ENCODE measurements at regions not wholly inside any gene's neighbourhood (a gene's known extent, or its start where the extent isn't known, plus 50 kb on each side); places are given as distances from the start of the nearest gene placed in this dataset.
"Not testable (repeated sequence)": the region's sequence is repeated elsewhere in the genome, so short reads cannot be mapped to it uniquely, and the experiment has no call there.

DNA sequence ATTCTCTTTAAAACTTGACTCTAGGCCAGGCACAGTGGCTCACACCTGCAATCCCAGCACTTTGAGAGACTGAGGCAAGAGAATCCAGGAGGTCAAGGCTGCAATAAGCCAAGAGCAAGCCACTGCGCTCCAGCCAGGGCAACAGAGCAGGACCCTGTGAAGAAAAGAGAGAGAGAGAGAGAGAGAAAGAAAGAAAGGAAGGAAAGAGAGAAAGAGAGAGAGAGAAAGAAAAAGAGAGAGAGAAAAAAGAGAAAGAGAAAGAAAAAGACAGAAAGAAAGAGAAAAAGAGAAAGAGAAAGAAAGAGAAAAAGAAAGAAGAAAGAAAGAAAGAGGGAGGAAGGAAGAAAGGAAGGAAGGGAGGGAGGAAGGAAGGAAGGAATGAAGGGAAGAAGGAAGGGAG is 76.7 kb downstream of the RIN2 start:
- DNase-seq, result no peak

DNA sequence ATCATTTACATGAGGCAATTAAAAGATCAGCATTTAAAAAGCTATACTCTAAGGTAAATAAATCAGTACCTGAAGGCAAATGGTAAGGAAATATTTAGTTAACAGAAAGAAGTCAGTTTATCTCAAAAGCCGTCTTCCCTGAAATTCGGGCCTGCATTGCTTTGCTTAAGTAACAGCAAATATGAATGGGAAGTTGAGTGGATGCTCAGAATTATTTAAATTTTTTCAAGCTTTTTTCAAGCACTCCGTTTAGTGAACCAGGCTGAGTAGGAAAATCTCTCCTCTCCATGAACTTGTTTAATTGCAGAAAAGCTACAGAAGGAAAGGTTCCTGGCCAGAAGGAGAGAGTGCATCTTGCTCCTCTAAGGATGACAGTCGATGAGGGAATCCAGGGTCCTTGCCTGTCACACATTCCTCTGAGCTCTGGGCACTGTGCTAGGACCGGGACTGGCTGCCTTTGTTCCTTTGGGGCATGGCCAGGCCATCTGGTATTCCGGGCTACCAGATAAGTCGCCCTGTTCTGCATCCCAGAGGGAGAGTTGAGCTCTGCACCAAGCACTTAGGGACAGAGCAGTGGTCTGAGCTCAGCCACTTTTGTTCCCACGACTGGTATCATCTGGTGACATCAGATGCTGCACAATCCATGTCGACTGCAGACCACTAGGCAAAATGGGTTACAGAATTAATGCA is 77.6 kb downstream of the RIN2 start:
- DNase-seq, result no peak

- DNase-seq, result no peak
Observed at GRCh38 chr20:19838468-19838867, 80.4 kb downstream of the RIN2 start.

DNA sequence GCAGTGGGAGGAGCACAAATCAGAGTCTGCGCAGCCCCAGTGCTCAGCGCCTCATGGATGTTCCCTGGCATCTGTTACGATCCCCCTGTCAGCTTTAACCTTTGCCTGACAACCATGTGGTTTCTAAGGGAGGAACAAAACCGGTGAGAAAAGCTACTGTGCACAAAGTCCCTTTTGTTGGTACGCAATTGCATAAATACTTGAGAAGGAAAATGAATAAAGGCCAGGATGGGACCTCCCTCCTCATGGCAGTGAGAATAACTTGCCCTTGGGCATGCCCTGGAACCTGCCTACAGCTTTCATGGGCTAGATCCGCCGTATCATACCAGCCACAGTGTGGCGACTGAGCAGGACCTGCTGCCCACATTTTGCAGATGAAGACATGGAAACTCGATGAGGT is 81.0 kb downstream of the RIN2 start:
- no peak for DNase-seq

DNA sequence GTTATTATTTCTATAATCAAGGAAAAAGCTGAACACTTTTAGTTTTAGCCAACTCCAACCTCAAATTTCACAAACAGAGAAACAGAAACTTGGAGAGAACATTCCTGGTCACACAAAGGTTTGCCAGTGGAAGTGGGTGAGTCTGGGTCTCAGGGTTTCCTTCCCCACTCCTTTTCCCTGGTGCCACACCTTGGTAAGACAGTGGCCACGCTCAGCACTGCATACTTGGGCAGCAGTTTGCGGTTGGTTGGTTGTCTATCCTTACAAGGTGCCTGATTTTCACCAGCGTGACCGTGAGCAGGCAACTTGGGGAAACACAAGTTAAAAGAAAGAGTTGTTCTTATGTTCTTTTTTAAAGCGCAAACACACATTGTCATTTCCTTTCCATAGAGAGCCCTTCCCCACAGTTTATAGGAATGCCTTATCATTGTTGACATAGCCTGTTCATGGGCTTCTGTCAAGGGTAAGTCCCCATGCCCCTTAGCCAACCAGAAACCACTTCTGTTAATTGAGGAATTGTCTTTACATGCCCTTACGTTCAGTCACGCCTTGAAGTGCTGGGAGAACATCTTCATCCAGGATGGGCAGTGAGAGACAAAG is 82.2 kb downstream of the RIN2 start:
- DNase-seq, result no peak

- DNase-seq, result no peak
Observed at GRCh38 chr20:19841740-19842139, 83.7 kb downstream of the RIN2 start.

- not testable (repeated sequence) for DNase-seq
Observed at GRCh38 chr20:19844850-19845249, 86.8 kb downstream of the RIN2 start.

DNA sequence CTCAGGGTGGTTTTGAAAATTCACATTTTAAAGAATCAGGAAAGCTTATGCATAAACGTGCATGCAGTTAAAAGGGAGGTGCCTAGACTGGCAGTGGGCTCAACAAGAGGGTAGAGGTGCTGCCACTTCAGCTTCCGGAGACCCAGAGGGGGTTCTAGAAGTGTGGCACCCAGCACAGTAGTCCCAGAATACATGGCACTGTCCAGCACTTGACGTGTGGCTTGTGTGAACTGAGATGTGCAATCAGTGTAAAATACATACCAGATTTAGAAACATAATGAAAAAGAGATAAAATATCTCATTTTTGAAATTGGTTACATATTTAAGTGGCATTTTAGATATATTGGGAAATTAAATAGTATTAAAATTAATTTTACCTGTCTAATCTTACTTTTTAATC is 89.3 kb downstream of the RIN2 start:
- no peak for DNase-seq

- DNase-seq, result no peak
Observed at GRCh38 chr20:19849341-19850197, 91.5 kb downstream of the RIN2 start.

- DNase-seq, result no peak
Observed at GRCh38 chr20:19850198-19850533, 92.1 kb downstream of the RIN2 start.

DNA sequence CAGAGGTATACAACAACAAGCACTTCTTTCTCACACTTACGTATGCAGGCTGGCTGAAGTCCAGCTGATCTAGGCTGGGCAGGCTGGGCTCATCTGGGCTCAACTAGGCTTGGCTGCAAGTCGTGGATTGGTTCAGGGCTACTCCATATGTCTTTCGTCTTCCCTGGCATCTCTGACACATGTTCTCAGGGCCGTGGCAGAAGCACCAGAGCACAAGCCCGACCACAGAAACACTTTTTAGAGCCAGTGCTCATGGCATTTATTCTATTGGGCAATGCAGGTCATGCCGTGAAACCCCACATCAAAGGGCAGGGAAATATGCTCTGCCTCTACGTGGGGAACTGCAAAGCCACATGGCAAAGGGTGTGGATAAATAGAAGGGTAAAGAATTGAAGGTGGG is 93.8 kb downstream of the RIN2 start:
- no peak for DNase-seq

- no peak for DNase-seq
Observed at GRCh38 chr20:19855416-19855815, 97.4 kb downstream of the RIN2 start.

DNA sequence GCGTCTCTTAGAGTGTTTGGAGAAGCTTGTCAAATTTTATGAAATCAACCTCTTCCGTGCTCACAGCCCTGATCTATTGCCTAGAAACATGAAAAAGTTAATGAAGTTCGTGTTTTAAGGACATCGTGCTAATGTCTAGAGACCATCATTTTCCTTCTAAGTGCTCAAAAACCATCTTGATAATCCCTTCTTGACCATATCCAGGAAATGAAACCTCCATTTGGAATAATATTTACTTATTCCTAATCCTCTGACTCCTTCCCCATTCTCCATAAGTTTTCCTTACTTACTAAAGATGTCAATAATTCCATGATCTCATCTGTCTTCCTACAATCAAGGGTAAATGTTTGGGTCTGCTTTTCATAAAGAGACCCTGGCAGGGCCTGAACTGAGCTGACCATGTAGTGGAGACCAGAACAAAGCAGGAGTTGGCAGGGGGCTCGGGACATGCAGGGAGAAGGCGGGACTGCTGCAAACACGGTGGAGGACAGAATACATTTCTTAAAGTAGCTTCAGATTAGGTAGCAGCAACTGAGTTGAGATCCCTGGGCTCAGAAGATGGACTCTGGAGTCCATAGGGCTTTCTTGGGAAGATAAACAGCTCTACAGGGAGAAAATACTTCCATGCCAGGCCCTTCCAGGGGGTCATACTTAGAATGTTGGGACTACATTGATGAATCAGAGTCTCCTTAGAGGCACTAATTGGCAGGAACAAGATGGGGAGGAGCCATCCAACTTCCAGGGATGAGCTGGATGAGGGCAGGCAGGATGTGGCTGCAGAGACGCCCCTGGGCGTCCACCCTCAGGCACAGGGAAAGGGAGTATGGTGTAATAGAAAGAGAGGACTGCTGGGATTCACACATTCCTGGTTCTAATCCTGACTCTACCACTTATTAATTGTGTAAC is 100.7 kb downstream of the RIN2 start:
- no peak for DNase-seq

DNA sequence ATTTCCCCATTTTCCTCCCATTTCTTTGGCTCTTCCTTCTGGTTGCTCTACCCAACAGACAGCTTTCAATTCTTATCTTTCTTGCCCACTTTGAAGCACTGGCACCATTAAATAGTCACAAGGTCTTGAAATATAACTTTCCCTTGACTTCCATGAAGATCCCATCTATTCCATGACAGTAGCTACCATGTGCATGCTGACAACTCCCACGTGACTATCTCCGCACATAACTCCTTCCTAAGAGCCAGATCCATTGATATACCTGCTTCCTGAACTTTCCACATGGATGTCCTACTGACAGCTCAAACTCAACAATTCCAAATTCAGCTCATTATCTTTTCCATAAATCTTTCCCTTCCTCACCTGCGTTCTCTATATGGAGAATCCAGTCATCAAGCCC is 101.4 kb downstream of the RIN2 start:
- DNase-seq, result no peak

DNA sequence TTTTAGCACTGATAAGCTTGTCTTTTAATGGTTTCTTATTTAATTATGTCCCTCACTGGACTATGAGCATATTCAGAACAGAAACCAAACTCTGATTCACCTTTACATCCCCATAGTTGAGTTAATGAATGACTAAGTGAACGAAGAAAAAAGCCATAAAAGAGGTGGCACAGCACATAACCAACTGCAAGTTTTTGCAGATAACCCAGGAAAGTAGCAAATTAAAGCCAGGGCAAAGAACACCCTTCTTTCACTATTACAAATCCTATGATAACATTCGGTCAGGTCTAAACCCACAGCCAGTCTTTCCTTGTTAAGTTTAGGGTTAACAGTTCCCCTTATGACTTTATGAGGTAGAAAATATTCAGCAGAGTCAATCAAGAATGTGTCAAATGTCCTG is 102.7 kb downstream of the RIN2 start:
- DNase-seq, result no peak

GRCh38 chr20:19861147-19861759 is 103.2 kb downstream of the RIN2 start:
- DNase-seq, result no peak

GRCh38 chr20:19864130-19864529 is 106.1 kb downstream of the RIN2 start:
- no peak for DNase-seq

GRCh38 chr20:19866070-19866469 is 108.0 kb downstream of the RIN2 start:
- DNase-seq, result no peak

- DNase-seq, result no peak
Observed at GRCh38 chr20:19867074-19867473, 109.0 kb downstream of the RIN2 start.

- DNase-seq, result no peak
Observed at GRCh38 chr20:19867940-19868371, 109.9 kb downstream of the RIN2 start.

DNA sequence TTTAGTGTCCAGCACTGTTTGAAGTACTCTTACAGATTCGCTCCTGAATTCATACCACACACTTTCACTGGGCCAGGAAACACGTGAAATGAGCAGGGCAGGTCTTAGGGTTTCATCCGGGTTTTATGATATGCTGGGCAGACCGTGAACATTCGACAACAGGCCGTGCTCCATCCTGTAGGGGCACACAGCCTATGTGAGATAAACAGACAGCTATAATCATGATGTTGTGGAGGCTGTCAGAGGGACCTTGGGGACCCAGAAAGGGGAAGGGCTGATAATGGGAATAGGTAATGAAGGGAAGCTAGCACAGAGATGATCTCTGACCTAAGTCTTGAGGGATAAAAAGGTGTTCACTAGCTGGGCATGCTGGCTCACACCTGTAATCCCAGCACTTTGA is 110.4 kb downstream of the RIN2 start:
- DNase-seq, result no peak

DNA sequence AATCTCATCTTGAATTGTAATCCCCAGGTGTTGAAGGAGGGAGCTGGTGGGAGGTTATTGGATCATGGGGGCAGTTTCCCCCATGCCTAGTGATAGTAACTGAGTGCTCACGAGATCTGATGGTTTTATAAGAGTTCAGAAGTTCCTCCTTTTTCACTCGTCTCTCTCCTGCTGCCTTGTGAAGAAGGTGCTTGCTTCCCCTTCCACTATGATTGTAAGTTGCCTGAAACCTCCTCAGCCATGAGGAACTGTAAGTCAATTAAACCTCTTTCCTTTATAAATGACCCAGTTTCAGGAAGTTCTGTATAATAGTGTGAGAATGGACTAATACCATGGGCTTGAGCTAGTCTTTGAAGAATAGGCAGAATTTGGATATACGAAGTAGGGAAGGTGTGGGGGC is 113.9 kb downstream of the RIN2 start:
- DNase-seq, result no peak
